ENCODE measurements at regions not wholly inside any gene's neighbourhood (a gene's known extent, or its start where the extent isn't known, plus 50 kb on each side); places are given as distances from the start of the nearest gene placed in this dataset.

- peak; percentile 80 for DNase-seq
- peak overlapping the region; percentile 19 to 76 for H3K4me3 Mint-ChIP-seq
- Histone ChIP-seq H3K9ac (ENCODE audit: extremely low read depth, insufficient read length, low read length) (no peak overlapping the region), H2BK120ac (ENCODE audit: low read depth, low read length, poor library complexity, severe bottlenecking) (no peak overlapping the region), H3K4ac (ENCODE audit: low read depth, low read length) (no peak overlapping the region), H2AFZ (ENCODE audit: low read length) (no peak overlapping the region), H2BK15ac (ENCODE audit: low read depth, low read length) (no peak overlapping the region), H3K27me3 (ENCODE audit: insufficient read depth, low read length) (no peaks in the 10 kb centered on the region), H4K20me1 (ENCODE audit: control insufficient read depth, insufficient read depth, insufficient read length) (no peaks in the 10 kb centered on the region), H3K14ac (ENCODE audit: insufficient read depth, low read length) (no peak overlapping the region), H3K27ac (ENCODE audit: insufficient read length, low read depth, low read length) (no peak overlapping the region), H3K4me1 (ENCODE audit: insufficient read depth, low read length) (peaks cover 8% of the 10 kb centered on the region), H4K8ac (replicated peaks; ENCODE audit: insufficient read length, low read depth, low read length) (no peak overlapping the region), H3K56ac (ENCODE audit: insufficient read length, low read depth, low read length) (no peak overlapping the region), H3K79me1 (ENCODE audit: insufficient read depth, low read depth, low read length, poor library complexity, severe bottlenecking) (no peaks in the 10 kb centered on the region), H3K79me2 (ENCODE audit: insufficient read depth, low read length) (no peaks in the 10 kb centered on the region), H3K23me2 (ENCODE audit: insufficient read length, low read depth, low read length, poor library complexity, severe bottlenecking) (peaks cover 3% of the 10 kb centered on the region), H2BK5ac (ENCODE audit: insufficient read length, low read length) (no peak overlapping the region), H3K23ac (ENCODE audit: insufficient read length, low read depth, low read length) (no peak overlapping the region), H4K91ac (ENCODE audit: insufficient read length, low read depth, low read length) (no peak overlapping the region), H2AK5ac (ENCODE audit: insufficient read length, low read length) (no peak overlapping the region), H2BK20ac (ENCODE audit: low read depth, low read length, poor library complexity, severe bottlenecking) (no peak overlapping the region), H4K5ac (ENCODE audit: insufficient read length, low read depth, low read length) (no peak overlapping the region), H3K18ac (ENCODE audit: insufficient read length, low read depth, low read length) (no peak overlapping the region), H3K4me2 (ENCODE audit: insufficient read depth, insufficient read length, low read length) (peak overlapping the region; percentile 19), H3T11ph (ENCODE audit: low read length) (no peak overlapping the region), H3K9me3 (ENCODE audit: control insufficient read depth, low read depth, low read length) (no peaks in the 10 kb centered on the region), H2BK12ac (ENCODE audit: insufficient read length, low read depth, low read length) (no peak overlapping the region)
- peaks cover 48 to 72% of the 10 kb centered on the region in 2 experiments for H3K4me1 Mint-ChIP-seq
- no peak for TF ChIP-seq CTCF (conservative IDR thresholded peaks at IDR 0.05)
- no CpG with 5 or more reads among the region's 14 CpGs for WGBS (ENCODE audit: extremely low coverage, insufficient read length, low lambda C conversion rate)
- no peaks in the 10 kb centered on the region; a peak in 1 of 5 replicates for H3K9me3 Mint-ChIP-seq
- H3K27me3 Mint-ChIP-seq (ENCODE audit: low read depth) = peaks cover 19% of the 10 kb centered on the region
- peaks cover 0 to 2% (median 0%) of the 10 kb centered on the region in 3 experiments; a peak in 1 of 7 replicates for H3K36me3 Mint-ChIP-seq (ENCODE audit: insufficient read depth in 1 of 3, low read depth in 3 of 3)
- H3K27ac Mint-ChIP-seq = peak overlapping the region; percentile 78 to 97 (median 96)
Measured at GRCh38 chr1:232110281-232111090, 483.9 kb downstream of the DISC1 start.
